Peyer's patch (tissue), 4 donors: ENCODE measurements at regions not wholly inside any gene's neighbourhood (a gene's known extent, or its start where the extent isn't known, plus 50 kb on each side); places are given as distances from the start of the nearest gene placed in this dataset.
"Not testable (repeated sequence)": the region's sequence is repeated elsewhere in the genome, so short reads cannot be mapped to it uniquely, and the experiment has no call there.

Source experiments
- POLR2A ChIP-seq, 2 donors: fragments of 450-650 bp; IDR thresholded peaks; one replicate each; pipeline ENCODE4 v1.5.1; 2017; ENCODE audit warnings: antibody characterized with exemption in 2 of 2, mild to moderate bottlenecking in 2 of 2, moderate library complexity in 2 of 2
- TF ChIP-seq, protein P1 (sequence below), 6 experiments: fragments of 450-650 bp in 4 of 6; fragments of 200-600 bp in 2 of 6; sonication (generic) in 1 of 6; IDR thresholded peaks; one replicate each; pipeline ENCODE4 v1.5.1; 2017 to 2019; ENCODE audit warnings: antibody characterized with exemption in 6 of 6, mild to moderate bottlenecking in 3 of 6, moderate library complexity in 1 of 6

DNA sequence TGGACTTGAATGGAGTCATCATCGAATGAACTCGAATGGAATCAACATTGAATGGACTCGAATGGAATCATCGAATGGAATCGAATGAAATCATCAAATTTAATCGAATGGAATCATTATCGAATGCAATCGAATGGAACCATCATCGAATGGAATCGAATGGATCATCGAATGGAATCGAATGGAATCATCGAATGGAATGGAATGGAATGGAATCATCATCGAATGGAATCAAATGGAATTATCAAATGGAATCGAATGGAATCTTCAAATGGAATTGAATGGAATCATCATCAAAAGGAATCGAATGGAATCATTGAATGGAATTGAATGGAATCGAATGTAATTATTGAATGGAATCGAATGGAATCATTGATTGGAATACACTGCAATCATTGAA, 610.3 kb downstream of the TP53TG3F start:
- TF ChIP-seq POLR2A (IDR thresholded peaks at IDR 0.05), result not testable (repeated sequence)
- TF ChIP-seq, protein P1, sequence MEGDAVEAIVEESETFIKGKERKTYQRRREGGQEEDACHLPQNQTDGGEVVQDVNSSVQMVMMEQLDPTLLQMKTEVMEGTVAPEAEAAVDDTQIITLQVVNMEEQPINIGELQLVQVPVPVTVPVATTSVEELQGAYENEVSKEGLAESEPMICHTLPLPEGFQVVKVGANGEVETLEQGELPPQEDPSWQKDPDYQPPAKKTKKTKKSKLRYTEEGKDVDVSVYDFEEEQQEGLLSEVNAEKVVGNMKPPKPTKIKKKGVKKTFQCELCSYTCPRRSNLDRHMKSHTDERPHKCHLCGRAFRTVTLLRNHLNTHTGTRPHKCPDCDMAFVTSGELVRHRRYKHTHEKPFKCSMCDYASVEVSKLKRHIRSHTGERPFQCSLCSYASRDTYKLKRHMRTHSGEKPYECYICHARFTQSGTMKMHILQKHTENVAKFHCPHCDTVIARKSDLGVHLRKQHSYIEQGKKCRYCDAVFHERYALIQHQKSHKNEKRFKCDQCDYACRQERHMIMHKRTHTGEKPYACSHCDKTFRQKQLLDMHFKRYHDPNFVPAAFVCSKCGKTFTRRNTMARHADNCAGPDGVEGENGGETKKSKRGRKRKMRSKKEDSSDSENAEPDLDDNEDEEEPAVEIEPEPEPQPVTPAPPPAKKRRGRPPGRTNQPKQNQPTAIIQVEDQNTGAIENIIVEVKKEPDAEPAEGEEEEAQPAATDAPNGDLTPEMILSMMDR (IDR thresholded peaks at IDR 0.05), result not testable (repeated sequence)
